Suprapubic skin (tissue), 3 donors: ENCODE measurements at regions not wholly inside any gene's neighbourhood (a gene's known extent, or its start where the extent isn't known, plus 50 kb on each side); places are given as distances from the start of the nearest gene placed in this dataset.

Experiments used
- POLR2A ChIP-seq, 2 donors: fragments of 450-650 bp; IDR thresholded peaks; one replicate each; pipeline ENCODE4 v1.6.1; 2017; ENCODE audit warnings: antibody characterized with exemption in 2 of 2, mild to moderate bottlenecking in 2 of 2, moderate library complexity in 2 of 2
- TF ChIP-seq, protein P1 (sequence below), 2 donors: fragments of 200-600 bp in 1 of 2; fragments of 450-650 bp in 1 of 2; sonication (generic) in 1 of 2; IDR thresholded peaks; one replicate each; pipeline ENCODE4 v1.5.1; 2016 to 2019; ENCODE audit warnings: antibody characterized with exemption in 2 of 2, mild to moderate bottlenecking in 1 of 2, moderate library complexity in 1 of 2

DNA sequence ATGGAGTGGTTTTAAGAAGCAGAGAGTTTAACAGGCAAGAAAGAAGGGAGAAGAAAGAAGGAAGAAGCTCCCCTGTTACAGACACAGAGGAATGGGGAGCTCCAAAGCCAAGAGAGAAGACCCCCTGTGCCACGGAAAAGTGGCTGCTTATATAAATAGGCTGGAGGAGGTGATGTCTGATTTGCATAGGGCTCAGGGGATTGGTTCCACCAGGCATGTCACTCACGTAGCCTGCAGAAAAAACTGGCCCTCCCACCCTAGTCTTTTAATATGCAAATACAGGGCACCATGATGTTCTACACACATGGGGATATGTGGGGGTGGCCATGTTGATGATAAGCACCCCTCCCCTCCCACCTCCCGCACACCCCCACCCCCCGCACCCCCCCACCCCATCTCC, 99.6 kb downstream of the ETS2 start:
- TF ChIP-seq, protein P1, sequence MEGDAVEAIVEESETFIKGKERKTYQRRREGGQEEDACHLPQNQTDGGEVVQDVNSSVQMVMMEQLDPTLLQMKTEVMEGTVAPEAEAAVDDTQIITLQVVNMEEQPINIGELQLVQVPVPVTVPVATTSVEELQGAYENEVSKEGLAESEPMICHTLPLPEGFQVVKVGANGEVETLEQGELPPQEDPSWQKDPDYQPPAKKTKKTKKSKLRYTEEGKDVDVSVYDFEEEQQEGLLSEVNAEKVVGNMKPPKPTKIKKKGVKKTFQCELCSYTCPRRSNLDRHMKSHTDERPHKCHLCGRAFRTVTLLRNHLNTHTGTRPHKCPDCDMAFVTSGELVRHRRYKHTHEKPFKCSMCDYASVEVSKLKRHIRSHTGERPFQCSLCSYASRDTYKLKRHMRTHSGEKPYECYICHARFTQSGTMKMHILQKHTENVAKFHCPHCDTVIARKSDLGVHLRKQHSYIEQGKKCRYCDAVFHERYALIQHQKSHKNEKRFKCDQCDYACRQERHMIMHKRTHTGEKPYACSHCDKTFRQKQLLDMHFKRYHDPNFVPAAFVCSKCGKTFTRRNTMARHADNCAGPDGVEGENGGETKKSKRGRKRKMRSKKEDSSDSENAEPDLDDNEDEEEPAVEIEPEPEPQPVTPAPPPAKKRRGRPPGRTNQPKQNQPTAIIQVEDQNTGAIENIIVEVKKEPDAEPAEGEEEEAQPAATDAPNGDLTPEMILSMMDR (IDR thresholded peaks at IDR 0.05) = no peak
- TF ChIP-seq POLR2A (IDR thresholded peaks at IDR 0.05) = no peak
